ENCODE measurements at regions not wholly inside any gene's neighbourhood (a gene's known extent, or its start where the extent isn't known, plus 50 kb on each side); places are given as distances from the start of the nearest gene placed in this dataset.

- no peak overlapping the region for H3K4me3 Mint-ChIP-seq
- H3K27ac Mint-ChIP-seq, result no peak overlapping the region
- H3K9me3 Mint-ChIP-seq, result peaks cover 25% of the 10 kb centered on the region
- no peak for TF ChIP-seq CTCF (IDR thresholded peaks at IDR 0.05)
- H3K36me3 Mint-ChIP-seq (ENCODE audit: low read depth), result peaks cover 5% of the 10 kb centered on the region; the same call in 1 of the 2 replicates
- no peaks in the 10 kb centered on the region for H3K4me1 Mint-ChIP-seq (ENCODE audit: low read depth)
- 0 out of 2 replicates have a peak, but pooled peaks cover 2% of the 10 kb centered on the region for H3K27me3 Mint-ChIP-seq (ENCODE audit: insufficient read depth)
- DNase-seq, result no peak
Observed at GRCh38 chr1:3984586-3984985, 84.5 kb upstream of the C1orf174 start.

- Mint-ChIP-seq H3K9me3 (peaks cover 42% of the 10 kb centered on the region), H3K36me3 (ENCODE audit: low read depth) (peaks cover 6% of the 10 kb centered on the region; the same call in 1 of the 2 replicates), H3K4me3 (no peak overlapping the region), H3K27ac (no peak overlapping the region), H3K27me3 (ENCODE audit: insufficient read depth) (no peaks in the 10 kb centered on the region), H3K4me1 (ENCODE audit: low read depth) (no peaks in the 10 kb centered on the region)
- DNase-seq, result no peak
- no peak for TF ChIP-seq CTCF (IDR thresholded peaks at IDR 0.05)
Observed at GRCh38 chr1:3986686-3987218, 86.7 kb upstream of the C1orf174 start.

GRCh38 chr1:3987669-3988235 lies 87.7 kb upstream of the C1orf174 start:
- no peak for DNase-seq
- peaks cover 2% of the 10 kb centered on the region; the same call in 1 of the 2 replicates for H3K27me3 Mint-ChIP-seq (ENCODE audit: insufficient read depth)
- H3K4me3 Mint-ChIP-seq, result no peak overlapping the region
- H3K36me3 Mint-ChIP-seq (ENCODE audit: low read depth), result peaks cover 7% of the 10 kb centered on the region
- H3K4me1 Mint-ChIP-seq (ENCODE audit: low read depth), result no peaks in the 10 kb centered on the region
- no peak overlapping the region for H3K27ac Mint-ChIP-seq
- H3K9me3 Mint-ChIP-seq, result peaks cover 45% of the 10 kb centered on the region
- no peak for TF ChIP-seq CTCF (IDR thresholded peaks at IDR 0.05)

- Mint-ChIP-seq H3K36me3 (ENCODE audit: low read depth) (peaks cover 7% of the 10 kb centered on the region), H3K4me1 (ENCODE audit: low read depth) (no peaks in the 10 kb centered on the region), H3K9me3 (peaks cover 40% of the 10 kb centered on the region), H3K27me3 (ENCODE audit: insufficient read depth) (peaks cover 2% of the 10 kb centered on the region; the same call in 1 of the 2 replicates), H3K4me3 (no peak overlapping the region), H3K27ac (no peak overlapping the region)
- DNase-seq, result no peak
- TF ChIP-seq CTCF (IDR thresholded peaks at IDR 0.05), result no peak
Observed at GRCh38 chr1:3988431-3988830, 88.4 kb upstream of the C1orf174 start.

GRCh38 chr1:3989465-3989864 lies 89.4 kb upstream of the C1orf174 start:
- Mint-ChIP-seq H3K4me1 (ENCODE audit: low read depth) (no peaks in the 10 kb centered on the region), H3K27ac (no peak overlapping the region), H3K9me3 (peaks cover 43% of the 10 kb centered on the region), H3K27me3 (ENCODE audit: insufficient read depth) (peaks cover 2% of the 10 kb centered on the region; the same call in 1 of the 2 replicates), H3K4me3 (no peak overlapping the region), H3K36me3 (ENCODE audit: low read depth) (peaks cover 7% of the 10 kb centered on the region)
- no peak for TF ChIP-seq CTCF (IDR thresholded peaks at IDR 0.05)
- DNase-seq, result no peak
